ENCODE measurements at regions not wholly inside any gene's neighbourhood (a gene's known extent, or its start where the extent isn't known, plus 50 kb on each side); places are given as distances from the start of the nearest gene placed in this dataset.

DNA sequence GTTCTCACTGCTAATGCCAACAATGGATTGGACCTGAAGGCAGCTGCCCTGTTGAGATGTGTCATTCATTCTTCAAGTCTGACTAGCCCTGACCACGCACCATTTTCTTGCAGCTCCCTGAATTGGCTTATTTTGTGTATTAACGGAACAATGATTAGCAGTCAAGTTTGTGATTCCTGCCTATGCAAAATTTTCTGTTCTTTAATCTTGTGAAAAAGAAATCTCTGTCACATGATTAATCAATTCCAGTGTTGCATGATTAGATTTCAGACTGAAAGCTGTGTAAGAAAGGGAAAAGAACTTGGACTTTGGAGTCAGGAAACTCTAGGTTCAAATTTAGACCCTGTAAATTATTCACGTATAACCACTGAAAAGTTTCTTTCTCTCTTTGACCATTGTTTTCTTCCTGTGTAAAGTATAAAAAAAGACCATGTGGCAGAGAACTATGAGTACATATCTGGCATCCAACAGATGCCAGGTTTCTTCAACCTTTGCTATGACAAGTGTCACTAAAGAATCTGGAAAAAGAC is 64.5 kb upstream of the SLC10A2 start:
- H3K27ac ChIP-seq (replicated peaks): no peak overlapping the region
- H3K4me3 ChIP-seq: no peak overlapping the region
- DNase-seq: no peak
- TF ChIP-seq, protein P1, sequence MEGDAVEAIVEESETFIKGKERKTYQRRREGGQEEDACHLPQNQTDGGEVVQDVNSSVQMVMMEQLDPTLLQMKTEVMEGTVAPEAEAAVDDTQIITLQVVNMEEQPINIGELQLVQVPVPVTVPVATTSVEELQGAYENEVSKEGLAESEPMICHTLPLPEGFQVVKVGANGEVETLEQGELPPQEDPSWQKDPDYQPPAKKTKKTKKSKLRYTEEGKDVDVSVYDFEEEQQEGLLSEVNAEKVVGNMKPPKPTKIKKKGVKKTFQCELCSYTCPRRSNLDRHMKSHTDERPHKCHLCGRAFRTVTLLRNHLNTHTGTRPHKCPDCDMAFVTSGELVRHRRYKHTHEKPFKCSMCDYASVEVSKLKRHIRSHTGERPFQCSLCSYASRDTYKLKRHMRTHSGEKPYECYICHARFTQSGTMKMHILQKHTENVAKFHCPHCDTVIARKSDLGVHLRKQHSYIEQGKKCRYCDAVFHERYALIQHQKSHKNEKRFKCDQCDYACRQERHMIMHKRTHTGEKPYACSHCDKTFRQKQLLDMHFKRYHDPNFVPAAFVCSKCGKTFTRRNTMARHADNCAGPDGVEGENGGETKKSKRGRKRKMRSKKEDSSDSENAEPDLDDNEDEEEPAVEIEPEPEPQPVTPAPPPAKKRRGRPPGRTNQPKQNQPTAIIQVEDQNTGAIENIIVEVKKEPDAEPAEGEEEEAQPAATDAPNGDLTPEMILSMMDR (IDR thresholded peaks at IDR 0.05; ENCODE audit: borderline replicate concordance): no peak
- intact Hi-C loops (cut with micrococcal nuclease): no loop called here
- H3K9me3 ChIP-seq (replicated peaks): no peaks in the 10 kb centered on the region
- H3K27me3 ChIP-seq (ENCODE audit: low read depth): no peaks in the 10 kb centered on the region
- H3K36me3 ChIP-seq: no peaks in the 10 kb centered on the region
- H3K4me1 ChIP-seq: no peaks in the 10 kb centered on the region

DNA sequence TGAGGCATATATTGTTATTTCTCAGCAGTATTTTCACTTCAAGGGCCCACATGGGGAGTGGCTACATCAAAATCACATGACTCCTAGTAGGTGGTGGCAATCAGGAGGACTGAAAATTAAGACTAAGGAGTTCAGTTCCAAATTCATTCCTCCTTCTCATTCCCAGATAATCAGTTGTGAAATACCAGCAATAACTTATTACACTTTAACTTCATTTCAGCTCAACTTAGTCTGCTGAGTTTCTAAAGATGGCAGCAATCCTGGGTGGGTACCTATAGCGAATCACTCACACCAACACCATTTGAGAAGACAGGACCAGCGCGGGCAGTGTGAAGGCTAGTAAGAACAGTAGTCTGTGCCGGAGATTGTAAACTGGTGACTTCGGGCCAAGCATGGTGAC is 63.9 kb upstream of the SLC10A2 start:
- intact Hi-C loops (cut with micrococcal nuclease): no loop called here
- H3K27me3 ChIP-seq (ENCODE audit: low read depth): no peaks in the 10 kb centered on the region
- H3K4me3 ChIP-seq: no peak overlapping the region
- no peak for DNase-seq
- no peaks in the 10 kb centered on the region for H3K9me3 ChIP-seq (replicated peaks)
- H3K27ac ChIP-seq (replicated peaks): no peak overlapping the region
- TF ChIP-seq, protein P1 (IDR thresholded peaks at IDR 0.05; ENCODE audit: borderline replicate concordance): no peak
- no peaks in the 10 kb centered on the region for H3K36me3 ChIP-seq
- H3K4me1 ChIP-seq: no peaks in the 10 kb centered on the region
